GM12874 (cell line): ENCODE measurements at regions not wholly inside any gene's neighbourhood (a gene's known extent, or its start where the extent isn't known, plus 50 kb on each side); places are given as distances from the start of the nearest gene placed in this dataset.

Experiments used
- TF ChIP-seq, protein P1 (sequence below): IDR thresholded peaks from 2 replicates; pipeline ENCODE4 v1.5.1; 2011; ENCODE audit warnings: low read depth, mild to moderate bottlenecking, control low read depth, low read length, moderate library complexity; ENCODE audit not compliant: insufficient read depth

DNA sequence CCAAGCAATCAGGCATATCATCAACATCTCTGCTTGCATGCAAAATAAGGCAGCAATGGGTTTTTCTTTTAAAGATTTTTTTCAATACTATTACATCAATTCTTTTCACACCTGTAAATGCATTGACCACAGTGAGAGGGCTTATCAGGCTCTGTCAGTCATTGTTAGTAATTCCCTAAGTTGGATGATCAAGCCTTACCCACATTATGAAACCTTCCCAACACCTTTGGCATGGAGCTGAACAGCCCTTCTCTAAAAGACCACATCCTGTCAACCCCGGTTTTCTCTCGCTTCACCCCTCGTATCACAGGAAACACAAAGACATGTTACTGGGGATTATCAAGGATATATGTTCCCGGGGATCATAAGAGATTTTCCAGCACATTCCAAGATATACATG is 135.2 kb upstream of the SLC24A5 start:
- TF ChIP-seq, protein P1, sequence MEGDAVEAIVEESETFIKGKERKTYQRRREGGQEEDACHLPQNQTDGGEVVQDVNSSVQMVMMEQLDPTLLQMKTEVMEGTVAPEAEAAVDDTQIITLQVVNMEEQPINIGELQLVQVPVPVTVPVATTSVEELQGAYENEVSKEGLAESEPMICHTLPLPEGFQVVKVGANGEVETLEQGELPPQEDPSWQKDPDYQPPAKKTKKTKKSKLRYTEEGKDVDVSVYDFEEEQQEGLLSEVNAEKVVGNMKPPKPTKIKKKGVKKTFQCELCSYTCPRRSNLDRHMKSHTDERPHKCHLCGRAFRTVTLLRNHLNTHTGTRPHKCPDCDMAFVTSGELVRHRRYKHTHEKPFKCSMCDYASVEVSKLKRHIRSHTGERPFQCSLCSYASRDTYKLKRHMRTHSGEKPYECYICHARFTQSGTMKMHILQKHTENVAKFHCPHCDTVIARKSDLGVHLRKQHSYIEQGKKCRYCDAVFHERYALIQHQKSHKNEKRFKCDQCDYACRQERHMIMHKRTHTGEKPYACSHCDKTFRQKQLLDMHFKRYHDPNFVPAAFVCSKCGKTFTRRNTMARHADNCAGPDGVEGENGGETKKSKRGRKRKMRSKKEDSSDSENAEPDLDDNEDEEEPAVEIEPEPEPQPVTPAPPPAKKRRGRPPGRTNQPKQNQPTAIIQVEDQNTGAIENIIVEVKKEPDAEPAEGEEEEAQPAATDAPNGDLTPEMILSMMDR = no peak

DNA sequence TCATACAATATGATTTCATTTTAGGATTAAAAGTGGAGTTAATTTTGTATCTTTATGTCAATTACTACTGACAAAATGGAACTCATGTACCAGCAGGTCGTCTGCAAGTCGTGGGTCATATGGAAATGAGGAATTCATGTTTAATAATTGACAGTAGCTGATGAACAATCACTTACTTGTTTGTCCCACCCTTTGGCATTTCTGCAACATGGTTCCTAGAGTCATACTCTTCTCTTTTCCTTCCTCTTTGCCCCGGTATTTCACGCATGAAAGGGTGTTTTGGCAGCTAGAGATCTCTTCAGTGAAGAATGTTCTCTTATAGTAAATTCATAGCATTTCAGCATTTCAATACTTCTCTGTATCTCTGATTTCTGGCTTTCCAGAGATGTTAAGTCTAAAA is 133.3 kb upstream of the SLC24A5 start:
- TF ChIP-seq, protein P1 = no peak

DNA sequence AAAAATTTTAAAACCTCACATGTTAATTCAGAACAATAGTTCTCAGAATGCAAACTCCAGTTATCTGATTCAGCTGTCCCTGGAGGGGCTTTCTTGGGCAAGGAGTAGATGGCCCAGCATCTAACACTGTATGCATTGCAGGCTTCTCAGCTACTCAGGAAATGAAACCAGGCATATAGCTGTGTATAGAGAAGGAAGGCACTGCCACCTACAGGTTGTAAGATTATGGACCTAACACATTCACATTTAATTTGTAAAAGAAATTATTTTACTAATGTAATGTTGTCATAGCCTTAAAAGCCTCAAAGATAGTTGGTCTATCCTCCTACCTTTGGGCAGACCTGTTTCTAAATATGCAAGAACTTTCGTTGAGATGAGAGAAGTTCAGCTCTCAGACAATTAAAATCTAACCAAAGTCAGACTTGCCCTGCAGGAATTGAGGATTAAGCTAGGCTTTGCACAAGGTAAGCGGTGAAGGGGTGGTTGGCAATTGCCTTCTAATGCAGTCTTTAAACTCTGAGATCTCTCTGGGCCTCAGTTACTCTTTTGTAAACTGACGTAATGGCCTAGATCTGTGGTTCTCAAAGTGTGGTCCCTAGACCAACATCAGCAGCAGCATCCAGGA is 132.8 kb upstream of the SLC24A5 start:
- TF ChIP-seq, protein P1 = peak; percentile 47

DNA sequence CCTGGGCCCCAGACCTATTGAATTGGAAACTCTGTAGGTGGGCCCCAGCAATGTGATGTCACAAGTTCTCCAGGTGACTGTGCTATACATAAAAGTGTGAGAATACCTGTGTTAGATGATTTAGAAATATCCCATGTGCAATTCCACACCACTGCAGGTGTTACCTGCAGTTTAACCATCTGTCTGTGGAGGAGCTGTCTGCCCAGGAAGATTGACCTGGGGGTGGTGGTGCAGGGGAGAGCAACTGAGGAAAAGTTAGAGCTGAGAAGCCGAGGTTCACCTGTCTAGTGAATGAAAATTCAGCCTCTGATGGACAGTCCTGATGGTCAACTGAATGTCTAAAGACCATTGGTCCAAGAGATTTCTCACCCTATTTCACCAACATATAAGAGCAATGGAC is 132.2 kb upstream of the SLC24A5 start:
- TF ChIP-seq, protein P1 = peak; percentile 19; the same call in 1 of the 2 replicates

DNA sequence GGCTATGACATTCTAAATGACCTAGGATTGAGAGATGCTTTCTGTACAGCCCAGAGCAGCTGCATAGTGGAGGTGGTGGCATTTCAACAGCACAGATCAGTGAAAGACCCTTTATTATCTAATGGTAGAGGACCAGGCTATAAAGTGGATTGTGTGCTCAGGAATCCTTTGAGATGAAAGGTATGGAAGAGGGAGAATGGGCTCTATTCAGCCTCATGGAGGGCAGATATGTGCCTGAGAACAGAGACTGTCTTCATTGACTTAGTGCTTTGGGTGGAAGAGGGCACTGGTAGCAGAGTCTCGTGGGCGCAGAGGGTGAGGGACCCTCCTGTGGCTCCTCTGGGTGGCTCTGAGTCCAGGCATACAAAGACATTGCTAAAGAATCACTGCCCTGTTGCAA is 130.0 kb upstream of the SLC24A5 start:
- TF ChIP-seq, protein P1 = no peak

DNA sequence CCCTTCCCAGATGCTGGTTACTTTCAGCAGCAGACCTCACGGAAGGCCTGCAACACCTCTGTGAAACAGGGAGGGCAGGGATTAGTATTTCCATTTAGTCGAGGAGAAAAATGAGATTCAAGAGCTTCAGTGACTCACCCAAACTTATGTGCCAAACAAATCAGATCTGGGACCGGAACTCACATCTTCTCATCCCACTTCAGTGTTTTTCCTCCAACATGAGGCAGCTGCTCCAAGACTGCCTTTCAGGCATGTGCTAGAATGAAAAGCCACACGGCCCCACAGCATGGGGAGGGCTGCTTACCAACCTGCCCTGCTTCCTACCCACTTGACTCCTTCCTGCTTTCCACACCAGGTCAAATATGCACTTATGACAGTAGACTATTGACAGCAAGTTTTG is 129.4 kb upstream of the SLC24A5 start:
- TF ChIP-seq, protein P1 = no peak

DNA sequence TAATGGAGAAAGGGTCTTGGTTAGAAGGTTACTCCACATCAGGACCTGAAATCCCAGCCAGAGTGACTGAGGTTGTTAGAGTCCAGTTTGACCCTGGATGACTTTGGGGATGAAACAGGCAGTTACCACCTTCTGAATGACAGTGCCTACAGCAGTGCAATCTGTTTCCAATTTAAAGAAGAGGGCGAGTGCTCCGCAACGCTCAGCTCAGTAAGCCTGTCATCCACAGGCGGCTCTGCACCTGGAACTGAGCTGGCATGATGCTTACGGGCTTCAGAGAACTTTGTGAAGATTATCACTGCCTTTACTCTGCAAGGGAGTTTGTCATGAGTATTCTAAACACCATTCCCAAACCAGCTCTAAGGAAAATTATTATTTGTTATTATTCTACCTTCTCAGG is 127.7 kb upstream of the SLC24A5 start:
- TF ChIP-seq, protein P1 = no peak
